DOHH2 (cell line): ENCODE measurements at regions not wholly inside any gene's neighbourhood (a gene's known extent, or its start where the extent isn't known, plus 50 kb on each side); places are given as distances from the start of the nearest gene placed in this dataset.

Experiments used
- H3F3A ChIP-seq: fragments of 200-600 bp; sonication (generic), shearing (Covaris generic); 2 replicates; pipeline ENCODE4 v1.6.0; 2016; ENCODE audit warnings: antibody characterized with exemption, mild to moderate bottlenecking; ENCODE audit not compliant: control insufficient read depth, insufficient read depth
- H3K27ac ChIP-seq: fragments of 200-600 bp; sonication (generic); 2 replicates; pipeline ENCODE4 v1.5.1; 2014; ENCODE audit warnings: low read depth, mild to moderate bottlenecking, low read length, moderate library complexity
- H3K27me3 ChIP-seq: fragments of 200-600 bp; sonication (generic); 2 replicates; pipeline ENCODE4 v1.6.1; 2014; ENCODE audit warnings: mild to moderate bottlenecking, low read length, mixed read lengths; ENCODE audit not compliant: control insufficient read depth
- H3K36me3 ChIP-seq: fragments of 200-600 bp; sonication (generic); 2 replicates; pipeline ENCODE4 v1.6.1; 2014; ENCODE audit warnings: mild to moderate bottlenecking, low read length, moderate library complexity, mixed read lengths; ENCODE audit not compliant: control insufficient read depth
- H3K4me1 ChIP-seq: fragments of 200-600 bp; sonication (generic); 2 replicates; pipeline ENCODE4 v1.6.1; 2014; ENCODE audit warnings: mild to moderate bottlenecking, low read length, mixed read lengths; ENCODE audit not compliant: control insufficient read depth
- H3K4me2 ChIP-seq: fragments of 200-600 bp; sonication (generic); 2 replicates; pipeline ENCODE4 v1.6.0; 2014; ENCODE audit warnings: mild to moderate bottlenecking, low read length, moderate library complexity
- H3K4me3 ChIP-seq: fragments of 200-600 bp; sonication (generic); 2 replicates; pipeline ENCODE4 v1.5.1; 2014; ENCODE audit warnings: mild to moderate bottlenecking, low read length, mixed read lengths
- H3K79me2 ChIP-seq: fragments of 200-600 bp; sonication (generic); 2 replicates; pipeline ENCODE4 v1.6.1; 2014; ENCODE audit warnings: mild to moderate bottlenecking, low read length, mixed read lengths; ENCODE audit not compliant: control insufficient read depth
- H3K9me2 ChIP-seq: fragments of 200-600 bp; sonication (generic); replicated peaks from 2 replicates; pipeline ENCODE4 v1.6.1; 2014; ENCODE audit warnings: mild to moderate bottlenecking, low read length, mixed read lengths; ENCODE audit not compliant: control insufficient read depth
- H3K9me3 ChIP-seq: fragments of 200-600 bp; sonication (generic); 2 replicates; pipeline ENCODE4 v1.6.1; 2014; ENCODE audit warnings: antibody characterized with exemption, low read length, mixed read lengths; ENCODE audit not compliant: control insufficient read depth, insufficient read depth
- H4K20me1 ChIP-seq: fragments of 200-600 bp; sonication (generic); 2 replicates; pipeline ENCODE4 v1.6.0; 2014; ENCODE audit warnings: low read depth, mild to moderate bottlenecking, antibody characterized with exemption, low read length, moderate library complexity; ENCODE audit not compliant: control insufficient read depth, insufficient read depth
- EZH2phosphoT487 ChIP-seq: fragments of 200-600 bp; sonication (generic); IDR thresholded peaks from 2 replicates; pipeline ENCODE4 v1.6.1; 2017; ENCODE audit warnings: borderline replicate concordance, mild to moderate bottlenecking, antibody characterized with exemption, low read length, moderate library complexity, mixed read lengths
- TF ChIP-seq, protein P1 (sequence below): fragments of 200-600 bp; sonication (generic); IDR thresholded peaks from one replicate; pipeline ENCODE4 v1.5.1; 2014; ENCODE audit warnings: antibody characterized with exemption, mild to moderate bottlenecking, low read depth, low read length; ENCODE audit not compliant: poor library complexity, severe bottlenecking

DNA sequence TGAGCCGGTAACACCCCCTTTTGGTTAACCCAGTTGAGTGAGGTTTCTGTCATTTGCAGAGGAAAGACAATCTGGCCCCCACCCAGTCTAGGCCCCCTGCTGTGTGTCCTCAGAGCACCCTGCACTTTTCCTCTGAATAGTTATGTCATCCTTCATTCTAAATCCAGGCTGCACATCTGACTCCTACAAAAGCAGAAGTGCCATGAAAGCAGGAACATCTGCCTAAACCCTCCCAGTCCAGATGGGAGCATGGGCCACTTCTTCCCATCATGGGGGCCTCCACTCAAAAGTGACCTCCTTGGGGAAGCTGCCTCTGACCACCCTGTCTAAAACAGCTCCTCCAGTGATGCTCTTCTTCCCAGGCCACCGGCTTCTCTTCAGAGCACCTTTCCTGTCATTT is 53.7 kb upstream of the HMGXB4 start:
- H3F3A ChIP-seq, result no peaks in the 10 kb centered on the region
- H3K4me1 ChIP-seq, result no peaks in the 10 kb centered on the region
- H3K4me3 ChIP-seq, result no peak overlapping the region
- no peak overlapping the region for H3K27ac ChIP-seq
- no peaks in the 10 kb centered on the region for H3K9me3 ChIP-seq
- no peaks in the 10 kb centered on the region for H3K9me2 ChIP-seq
- no peaks in the 10 kb centered on the region for H4K20me1 ChIP-seq
- H3K79me2 ChIP-seq, result no peaks in the 10 kb centered on the region
- H3K4me2 ChIP-seq, result no peak overlapping the region
- TF ChIP-seq, protein P1, sequence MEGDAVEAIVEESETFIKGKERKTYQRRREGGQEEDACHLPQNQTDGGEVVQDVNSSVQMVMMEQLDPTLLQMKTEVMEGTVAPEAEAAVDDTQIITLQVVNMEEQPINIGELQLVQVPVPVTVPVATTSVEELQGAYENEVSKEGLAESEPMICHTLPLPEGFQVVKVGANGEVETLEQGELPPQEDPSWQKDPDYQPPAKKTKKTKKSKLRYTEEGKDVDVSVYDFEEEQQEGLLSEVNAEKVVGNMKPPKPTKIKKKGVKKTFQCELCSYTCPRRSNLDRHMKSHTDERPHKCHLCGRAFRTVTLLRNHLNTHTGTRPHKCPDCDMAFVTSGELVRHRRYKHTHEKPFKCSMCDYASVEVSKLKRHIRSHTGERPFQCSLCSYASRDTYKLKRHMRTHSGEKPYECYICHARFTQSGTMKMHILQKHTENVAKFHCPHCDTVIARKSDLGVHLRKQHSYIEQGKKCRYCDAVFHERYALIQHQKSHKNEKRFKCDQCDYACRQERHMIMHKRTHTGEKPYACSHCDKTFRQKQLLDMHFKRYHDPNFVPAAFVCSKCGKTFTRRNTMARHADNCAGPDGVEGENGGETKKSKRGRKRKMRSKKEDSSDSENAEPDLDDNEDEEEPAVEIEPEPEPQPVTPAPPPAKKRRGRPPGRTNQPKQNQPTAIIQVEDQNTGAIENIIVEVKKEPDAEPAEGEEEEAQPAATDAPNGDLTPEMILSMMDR, result no peak
- no peak for TF ChIP-seq EZH2phosphoT487
- no peaks in the 10 kb centered on the region; the same call in 1 of the 2 replicates for H3K36me3 ChIP-seq
- no peaks in the 10 kb centered on the region for H3K27me3 ChIP-seq

DNA sequence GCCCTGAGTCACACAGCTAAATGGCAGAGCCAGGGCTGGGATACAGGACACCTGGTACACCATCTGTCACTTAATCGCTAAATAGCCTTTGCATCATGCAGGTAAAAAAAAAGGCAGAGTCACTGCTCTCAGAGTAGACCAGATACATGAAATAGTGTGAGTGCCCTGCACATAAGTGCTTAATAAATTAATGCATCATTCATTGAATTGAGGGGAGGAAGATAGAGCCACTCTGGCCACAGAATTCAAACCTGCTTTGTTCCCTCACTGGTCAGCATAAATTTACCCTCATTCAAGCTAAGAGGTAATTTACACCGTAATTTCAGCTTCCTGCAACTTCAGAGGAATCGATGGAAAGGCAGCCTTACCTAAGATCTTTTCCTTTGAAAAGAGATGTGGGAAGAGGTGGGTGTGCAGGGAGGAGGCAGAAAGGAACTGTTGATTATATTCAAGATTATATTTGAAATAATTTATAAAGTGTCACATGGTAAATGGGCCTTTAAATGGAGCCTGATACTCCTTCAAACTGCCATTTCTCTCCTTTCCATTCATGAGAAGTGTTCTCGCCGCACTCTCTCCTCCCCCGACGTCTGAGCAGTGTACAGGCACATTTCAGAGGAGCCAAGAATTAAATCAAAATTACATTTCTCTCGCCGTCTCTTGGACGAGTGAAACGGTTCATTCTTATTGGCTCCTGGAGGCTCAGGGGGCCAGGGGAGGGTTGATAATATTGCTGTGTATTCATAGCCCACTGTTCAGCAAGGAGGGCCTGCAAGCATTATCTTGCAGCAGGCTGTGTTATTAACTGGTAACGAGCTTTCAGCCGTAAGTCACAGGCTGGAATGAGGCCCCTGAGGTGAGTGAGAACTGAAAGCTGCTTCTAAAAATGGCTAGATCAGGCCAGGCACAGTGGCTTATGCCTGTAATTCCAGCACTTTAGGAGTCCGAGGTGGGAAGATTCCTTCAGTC is 52.2 kb upstream of the HMGXB4 start:
- H3K9me3 ChIP-seq, result no peaks in the 10 kb centered on the region
- H3F3A ChIP-seq, result no peaks in the 10 kb centered on the region
- H3K4me3 ChIP-seq, result no peak overlapping the region
- no peaks in the 10 kb centered on the region; the same call in 1 of the 2 replicates for H3K36me3 ChIP-seq
- no peak overlapping the region for H3K27ac ChIP-seq
- H3K79me2 ChIP-seq, result no peaks in the 10 kb centered on the region
- TF ChIP-seq EZH2phosphoT487, result no peak
- TF ChIP-seq, protein P1, result no peak
- H4K20me1 ChIP-seq, result no peaks in the 10 kb centered on the region
- no peaks in the 10 kb centered on the region for H3K9me2 ChIP-seq
- H3K4me2 ChIP-seq, result no peak overlapping the region
- H3K4me1 ChIP-seq, result no peaks in the 10 kb centered on the region
- no peaks in the 10 kb centered on the region for H3K27me3 ChIP-seq

DNA sequence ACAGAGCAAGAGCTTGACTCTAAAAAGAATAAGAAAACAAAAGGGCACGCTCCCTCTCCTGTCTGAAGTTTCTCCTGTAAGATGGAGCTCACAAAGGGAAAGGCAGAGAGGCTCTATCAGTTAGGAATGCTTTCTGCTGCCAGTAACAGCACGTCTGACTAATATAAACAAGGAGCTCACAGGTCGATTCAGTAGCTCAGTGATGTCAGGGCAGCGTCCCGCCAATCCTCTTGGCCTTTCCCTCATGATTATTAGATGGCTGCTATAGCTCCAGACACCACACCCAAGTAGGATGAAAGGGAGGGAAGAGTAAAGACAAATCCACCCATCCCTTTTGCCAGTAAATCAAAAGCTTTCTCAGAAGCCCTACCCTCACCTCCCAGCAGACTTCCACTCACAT is 51.3 kb upstream of the HMGXB4 start:
- no peaks in the 10 kb centered on the region for H3K4me1 ChIP-seq
- no peak for TF ChIP-seq EZH2phosphoT487
- TF ChIP-seq, protein P1, result no peak
- no peak overlapping the region for H3K4me3 ChIP-seq
- no peaks in the 10 kb centered on the region for H3K9me3 ChIP-seq
- no peaks in the 10 kb centered on the region for H3F3A ChIP-seq
- no peak overlapping the region for H3K4me2 ChIP-seq
- no peaks in the 10 kb centered on the region for H3K27me3 ChIP-seq
- H3K79me2 ChIP-seq, result no peaks in the 10 kb centered on the region
- H4K20me1 ChIP-seq, result no peaks in the 10 kb centered on the region
- H3K36me3 ChIP-seq, result no peaks in the 10 kb centered on the region; the same call in 1 of the 2 replicates
- H3K27ac ChIP-seq, result no peak overlapping the region
- H3K9me2 ChIP-seq, result no peaks in the 10 kb centered on the region
